ENCODE measurements at regions not wholly inside any gene's neighbourhood (a gene's known extent, or its start where the extent isn't known, plus 50 kb on each side); places are given as distances from the start of the nearest gene placed in this dataset.

- Histone ChIP-seq H3K23ac (ENCODE audit: low read depth, low read length, poor library complexity) (no peak overlapping the region), H4K8ac (ENCODE audit: low read depth, low read length) (no peak overlapping the region), H3K4me3 (ENCODE audit: low read length in 2 of 2) (no peak overlapping the region), H3K4ac (ENCODE audit: low read length) (no peak overlapping the region), H4K91ac (ENCODE audit: low read depth, low read length, poor library complexity) (no peak overlapping the region), H3K36me3 (replicated peaks in 1 of 2; ENCODE audit: control insufficient read depth in 2 of 2, insufficient read depth in 2 of 2, low read length in 2 of 2) (no peaks in the 10 kb centered on the region), H2AK5ac (ENCODE audit: low read depth, low read length) (no peak overlapping the region), H3K18ac (ENCODE audit: low read length) (no peak overlapping the region), H2BK15ac (ENCODE audit: low read length) (no peak overlapping the region), H2BK12ac (ENCODE audit: low read length) (no peak overlapping the region), H3K4me1 (ENCODE audit: control insufficient read depth in 2 of 2, insufficient read depth in 1 of 2, low read depth in 1 of 2, low read length in 2 of 2) (no peaks in the 10 kb centered on the region), H3K27me3 (ENCODE audit: control insufficient read depth in 3 of 3, insufficient read depth in 3 of 3, low read depth in 1 of 3, low read length in 3 of 3) (no peaks in the 10 kb centered on the region), H3K27ac (replicated peaks; ENCODE audit: low read length) (no peak overlapping the region), H3K9me3 (replicated peaks in 1 of 2; ENCODE audit: control insufficient read depth in 2 of 2, insufficient read depth in 1 of 2, low read depth in 1 of 2, low read length in 2 of 2) (no peaks in the 10 kb centered on the region), H3K79me1 (ENCODE audit: low read depth, low read length) (no peaks in the 10 kb centered on the region), H2BK5ac (ENCODE audit: low read length) (no peak overlapping the region), H2AFZ (ENCODE audit: low read length) (no peak overlapping the region), H3K9ac (ENCODE audit: low read depth, low read length, poor library complexity) (no peak overlapping the region), H3K4me2 (ENCODE audit: insufficient read depth, low read length, poor library complexity, severe bottlenecking) (no peak overlapping the region), H3K14ac (ENCODE audit: low read length) (no peak overlapping the region), H2BK120ac (ENCODE audit: low read depth, low read length) (no peak overlapping the region)
- WGBS, 2 donors (ENCODE audit: extremely low coverage in 2 of 2, insufficient read length in 2 of 2, insufficient replicate concordance in 1 of 2), result no CpG with 5 or more reads among the region's 1 CpG
- DNase-seq (ENCODE audit: low spot score), result no peak
These were observed 1512.0 kb upstream of the PRMT6 start for GRCh38 chr1:105544475-105544874.

DNA sequence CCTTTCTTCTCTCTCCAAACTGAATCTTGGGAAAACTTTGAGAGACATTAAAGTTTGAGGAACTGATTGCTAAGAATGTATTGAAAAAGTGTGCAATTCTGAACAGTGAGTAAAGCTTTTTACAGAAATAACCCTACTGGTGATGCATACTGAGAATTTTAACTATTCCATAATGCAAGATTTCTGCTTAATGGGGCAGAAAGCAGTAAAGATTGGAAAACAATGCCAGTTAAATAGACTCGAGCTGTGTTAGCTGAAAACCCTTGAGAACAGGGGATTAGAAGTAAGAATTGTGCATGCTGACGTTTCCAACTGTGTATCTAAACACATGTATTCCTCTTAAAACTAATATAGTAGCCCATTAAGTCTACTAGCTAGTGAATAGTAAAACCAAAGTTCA is 1500.2 kb upstream of the PRMT6 start:
- no peak overlapping the region for H3K9ac ChIP-seq (ENCODE audit: low read depth, low read length, poor library complexity)
- H4K91ac ChIP-seq (ENCODE audit: low read depth, low read length, poor library complexity), result no peak overlapping the region
- H3K4me2 ChIP-seq (ENCODE audit: insufficient read depth, low read length, poor library complexity, severe bottlenecking), result no peak overlapping the region
- no CpG with 5 or more reads among the region's 2 CpGs for WGBS, 2 donors (ENCODE audit: extremely low coverage in 2 of 2, insufficient read length in 2 of 2, insufficient replicate concordance in 1 of 2)
- H2AFZ ChIP-seq (ENCODE audit: low read length), result no peak overlapping the region
- no peak overlapping the region for H4K8ac ChIP-seq (ENCODE audit: low read depth, low read length)
- H3K79me1 ChIP-seq (ENCODE audit: low read depth, low read length), result no peaks in the 10 kb centered on the region
- no peak overlapping the region for H2BK120ac ChIP-seq (ENCODE audit: low read depth, low read length)
- H3K4me1 ChIP-seq (ENCODE audit: control insufficient read depth in 2 of 2, insufficient read depth in 1 of 2, low read depth in 1 of 2, low read length in 2 of 2), result no peaks in the 10 kb centered on the region
- H3K4me3 ChIP-seq (ENCODE audit: low read length in 2 of 2), result no peak overlapping the region
- no peaks in the 10 kb centered on the region for H3K9me3 ChIP-seq (replicated peaks in 1 of 2; ENCODE audit: control insufficient read depth in 2 of 2, insufficient read depth in 1 of 2, low read depth in 1 of 2, low read length in 2 of 2)
- no peak overlapping the region for H2AK5ac ChIP-seq (ENCODE audit: low read depth, low read length)
- no peak overlapping the region for H3K14ac ChIP-seq (ENCODE audit: low read length)
- H3K27ac ChIP-seq (replicated peaks; ENCODE audit: low read length), result no peak overlapping the region
- no peak overlapping the region for H3K4ac ChIP-seq (ENCODE audit: low read length)
- no peaks in the 10 kb centered on the region for H3K36me3 ChIP-seq (replicated peaks in 1 of 2; ENCODE audit: control insufficient read depth in 2 of 2, insufficient read depth in 2 of 2, low read length in 2 of 2)
- DNase-seq (ENCODE audit: low spot score), result no peak
- no peak overlapping the region for H3K18ac ChIP-seq (ENCODE audit: low read length)
- H2BK15ac ChIP-seq (ENCODE audit: low read length), result no peak overlapping the region
- H3K23ac ChIP-seq (ENCODE audit: low read depth, low read length, poor library complexity), result no peak overlapping the region
- no peak overlapping the region for H2BK12ac ChIP-seq (ENCODE audit: low read length)
- H3K27me3 ChIP-seq (ENCODE audit: control insufficient read depth in 3 of 3, insufficient read depth in 3 of 3, low read depth in 1 of 3, low read length in 3 of 3), result no peaks in the 10 kb centered on the region
- no peak overlapping the region for H2BK5ac ChIP-seq (ENCODE audit: low read length)

DNA sequence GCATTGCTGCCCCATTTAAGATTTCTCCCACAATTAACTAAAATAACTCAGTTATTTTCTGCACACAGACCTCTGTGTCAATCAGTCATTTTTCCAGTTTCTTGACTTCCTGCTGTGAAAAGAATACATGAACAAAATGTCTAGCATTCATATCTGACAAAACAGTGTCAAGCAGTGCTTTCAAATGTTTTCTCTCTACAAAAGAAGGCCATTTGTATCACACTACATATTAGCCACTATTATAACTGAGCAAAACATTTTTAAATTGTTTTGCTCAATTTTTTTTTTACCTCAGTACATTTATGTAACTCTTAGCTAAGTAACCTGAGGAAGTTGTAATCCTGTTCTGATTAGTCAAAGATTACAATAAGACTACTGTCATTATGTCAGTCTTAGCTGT is 1498.5 kb upstream of the PRMT6 start:
- Histone ChIP-seq H3K4me1 (ENCODE audit: control insufficient read depth in 2 of 2, insufficient read depth in 1 of 2, low read depth in 1 of 2, low read length in 2 of 2) (no peaks in the 10 kb centered on the region), H3K14ac (ENCODE audit: low read length) (no peak overlapping the region), H2BK12ac (ENCODE audit: low read length) (no peak overlapping the region), H3K9me3 (replicated peaks in 1 of 2; ENCODE audit: control insufficient read depth in 2 of 2, insufficient read depth in 1 of 2, low read depth in 1 of 2, low read length in 2 of 2) (no peaks in the 10 kb centered on the region), H3K36me3 (replicated peaks in 1 of 2; ENCODE audit: control insufficient read depth in 2 of 2, insufficient read depth in 2 of 2, low read length in 2 of 2) (no peaks in the 10 kb centered on the region), H3K4me2 (ENCODE audit: insufficient read depth, low read length, poor library complexity, severe bottlenecking) (no peak overlapping the region), H3K27me3 (ENCODE audit: control insufficient read depth in 3 of 3, insufficient read depth in 3 of 3, low read depth in 1 of 3, low read length in 3 of 3) (no peaks in the 10 kb centered on the region), H3K4ac (ENCODE audit: low read length) (no peak overlapping the region), H3K27ac (replicated peaks; ENCODE audit: low read length) (no peak overlapping the region), H3K18ac (ENCODE audit: low read length) (no peak overlapping the region), H2BK5ac (ENCODE audit: low read length) (no peak overlapping the region), H2BK120ac (ENCODE audit: low read depth, low read length) (no peak overlapping the region), H3K4me3 (ENCODE audit: low read length in 2 of 2) (no peak overlapping the region), H3K23ac (ENCODE audit: low read depth, low read length, poor library complexity) (no peak overlapping the region), H2AK5ac (ENCODE audit: low read depth, low read length) (no peak overlapping the region), H2BK15ac (ENCODE audit: low read length) (no peak overlapping the region), H3K9ac (ENCODE audit: low read depth, low read length, poor library complexity) (no peak overlapping the region), H4K91ac (ENCODE audit: low read depth, low read length, poor library complexity) (no peak overlapping the region), H3K79me1 (ENCODE audit: low read depth, low read length) (no peaks in the 10 kb centered on the region), H4K8ac (ENCODE audit: low read depth, low read length) (no peak overlapping the region), H2AFZ (ENCODE audit: low read length) (no peak overlapping the region)
- DNase-seq (ENCODE audit: low spot score), result no peak

GRCh38 chr1:105565006-105565405 is 1491.5 kb upstream of the PRMT6 start:
- Histone ChIP-seq H3K9ac (ENCODE audit: low read depth, low read length, poor library complexity) (no peak overlapping the region), H3K4me2 (ENCODE audit: insufficient read depth, low read length, poor library complexity, severe bottlenecking) (no peak overlapping the region), H2AFZ (ENCODE audit: low read length) (no peak overlapping the region), H3K23ac (ENCODE audit: low read depth, low read length, poor library complexity) (no peak overlapping the region), H3K4me1 (ENCODE audit: control insufficient read depth in 2 of 2, insufficient read depth in 1 of 2, low read depth in 1 of 2, low read length in 2 of 2) (no peaks in the 10 kb centered on the region), H3K4me3 (ENCODE audit: low read length in 2 of 2) (no peak overlapping the region), H2BK5ac (ENCODE audit: low read length) (no peak overlapping the region), H3K18ac (ENCODE audit: low read length) (no peak overlapping the region), H3K14ac (ENCODE audit: low read length) (no peak overlapping the region), H3K4ac (ENCODE audit: low read length) (no peak overlapping the region), H3K79me1 (ENCODE audit: low read depth, low read length) (no peaks in the 10 kb centered on the region), H4K91ac (ENCODE audit: low read depth, low read length, poor library complexity) (no peak overlapping the region), H2BK120ac (ENCODE audit: low read depth, low read length) (no peak overlapping the region), H2BK12ac (ENCODE audit: low read length) (no peak overlapping the region), H2BK15ac (ENCODE audit: low read length) (no peak overlapping the region), H3K27me3 (ENCODE audit: control insufficient read depth in 3 of 3, insufficient read depth in 3 of 3, low read depth in 1 of 3, low read length in 3 of 3) (no peaks in the 10 kb centered on the region), H3K9me3 (replicated peaks in 1 of 2; ENCODE audit: control insufficient read depth in 2 of 2, insufficient read depth in 1 of 2, low read depth in 1 of 2, low read length in 2 of 2) (no peaks in the 10 kb centered on the region), H3K36me3 (replicated peaks in 1 of 2; ENCODE audit: control insufficient read depth in 2 of 2, insufficient read depth in 2 of 2, low read length in 2 of 2) (no peaks in the 10 kb centered on the region), H4K8ac (ENCODE audit: low read depth, low read length) (no peak overlapping the region), H3K27ac (replicated peaks; ENCODE audit: low read length) (no peak overlapping the region), H2AK5ac (ENCODE audit: low read depth, low read length) (no peak overlapping the region)
- WGBS, 2 donors (ENCODE audit: extremely low coverage in 2 of 2, insufficient read length in 2 of 2, insufficient replicate concordance in 1 of 2), result no CpG with 5 or more reads among the region's 2 CpGs
- DNase-seq (ENCODE audit: low spot score), result no peak
